CD14-positive monocyte (primary cell): ENCODE measurements at regions not wholly inside any gene's neighbourhood (a gene's known extent, or its start where the extent isn't known, plus 50 kb on each side); places are given as distances from the start of the nearest gene placed in this dataset.

Experiments used
- DNase-seq, 3 donors: peaks; one replicate each; pipeline ENCODE4 v3.0.0-alpha.2; 2011 to 2022
- H2AFZ ChIP-seq: 2 replicates; pipeline ENCODE4 v1.6.0; 2012; ENCODE audit warnings: mild to moderate bottlenecking, low read depth, low read length, inconsistent platforms; ENCODE audit not compliant: insufficient read depth, poor library complexity, severe bottlenecking
- H3K27ac ChIP-seq, 2 donors: 1 replicate in 1 of 2; 2 replicates in 1 of 2; pipeline ENCODE4 v1.5.1; 2012 to 2013; ENCODE audit warnings: low read length in 2 of 2, control low read depth in 1 of 2, inconsistent platforms in 1 of 2, low read depth in 1 of 2, mild to moderate bottlenecking in 1 of 2
- H3K27me3 ChIP-seq, 2 donors: one replicate each; pipeline versions ENCODE4 v1.6.0 to v1.6.1; 2011 to 2013; ENCODE audit warnings: low read length in 2 of 2; ENCODE audit not compliant: control insufficient read depth in 2 of 2, insufficient read depth in 2 of 2
- H3K36me3 ChIP-seq, 2 donors: replicated peaks in 1 of 2; 1 replicate in 1 of 2; 2 replicates in 1 of 2; pipeline versions ENCODE4 v1.5.1 to v1.6.1; 2012 to 2013; ENCODE audit warnings: low read length in 2 of 2, control low read depth in 1 of 2, inconsistent platforms in 1 of 2, mild to moderate bottlenecking in 1 of 2; ENCODE audit not compliant: insufficient read depth in 2 of 2, control insufficient read depth in 1 of 2
- H3K4me1 ChIP-seq, 2 donors: 1 replicate in 1 of 2; 2 replicates in 1 of 2; pipeline versions ENCODE4 v1.5.1 to v1.6.1; 2012 to 2013; ENCODE audit warnings: low read length in 2 of 2, control low read depth in 1 of 2, inconsistent platforms in 1 of 2, mild to moderate bottlenecking in 1 of 2, moderate library complexity in 1 of 2; ENCODE audit not compliant: insufficient read depth in 2 of 2, control insufficient read depth in 1 of 2
- H3K4me2 ChIP-seq: replicated peaks from 2 replicates; pipeline ENCODE3; 2012; ENCODE audit warnings: low read length, moderate library complexity, mild to moderate bottlenecking; ENCODE audit not compliant: poor library complexity, severe bottlenecking; ENCODE audit errors: extremely low read depth
- H3K4me3 ChIP-seq, 3 experiments: fragments of 200-600 bp in 1 of 3; sonication (generic) in 1 of 3; replicated peaks in 1 of 3; 1 replicate in 2 of 3; 2 replicates in 1 of 3; pipeline ENCODE4 v1.5.1; 2011 to 2013; ENCODE audit warnings: low read length in 3 of 3, mild to moderate bottlenecking in 3 of 3, control low read depth in 2 of 3, low read depth in 2 of 3, inconsistent platforms in 1 of 3, moderate library complexity in 1 of 3
- H3K79me2 ChIP-seq: 2 replicates; pipeline ENCODE4 v1.6.0; 2012; ENCODE audit warnings: mild to moderate bottlenecking, control low read depth, inconsistent platforms, low read length, moderate library complexity; ENCODE audit not compliant: insufficient read depth
- H3K9ac ChIP-seq: 2 replicates; pipeline ENCODE4 v1.6.0; 2017; ENCODE audit warnings: low read length, mild to moderate bottlenecking; ENCODE audit not compliant: insufficient read depth, poor library complexity, severe bottlenecking
- H3K9me3 ChIP-seq, 2 donors: replicated peaks in 1 of 2; 1 replicate in 1 of 2; 2 replicates in 1 of 2; pipeline versions ENCODE4 v1.5.1 to v1.6.1; 2012 to 2013; ENCODE audit warnings: low read length in 2 of 2, control low read depth in 1 of 2; ENCODE audit not compliant: control insufficient read depth in 1 of 2, insufficient read depth in 1 of 2
- H4K20me1 ChIP-seq: 2 replicates; pipeline ENCODE4 v1.6.0; 2012; ENCODE audit warnings: mild to moderate bottlenecking, low read length, control low read depth, moderate library complexity; ENCODE audit not compliant: insufficient read depth
- H3K27ac Mint-ChIP-seq, 7 donors: one replicate each; pipeline ENCODE4 v1.8.0; 2020; ENCODE audit warnings: mild to moderate bottlenecking in 7 of 7, mixed read lengths in 7 of 7, moderate library complexity in 6 of 7, inconsistent platforms in 2 of 7
- H3K27me3 Mint-ChIP-seq, 3 donors: one replicate each; pipeline ENCODE4 v1.8.0; 2021 to 2022; ENCODE audit warnings: low read depth in 3 of 3, mild to moderate bottlenecking in 3 of 3, mixed read lengths in 3 of 3, moderate library complexity in 3 of 3, inconsistent platforms in 1 of 3
- H3K36me3 Mint-ChIP-seq, 2 donors: one replicate each; pipeline ENCODE4 v1.8.0; 2020; ENCODE audit warnings: mixed read lengths in 2 of 2, inconsistent platforms in 1 of 2, mild to moderate bottlenecking in 1 of 2
- H3K4me1 Mint-ChIP-seq: one replicate; pipeline ENCODE4 v1.8.0; 2020; ENCODE audit warnings: mild to moderate bottlenecking, mixed read lengths
- H3K4me3 Mint-ChIP-seq, 2 donors: one replicate each; pipeline ENCODE4 v1.8.0; 2020; ENCODE audit warnings: mild to moderate bottlenecking in 2 of 2, mixed read lengths in 2 of 2, moderate library complexity in 1 of 2
- H3K9me3 Mint-ChIP-seq, 7 donors: one replicate each; pipeline ENCODE4 v1.8.0; 2020 to 2022; ENCODE audit warnings: mixed read lengths in 7 of 7, mild to moderate bottlenecking in 6 of 7, moderate library complexity in 6 of 7, inconsistent platforms in 2 of 7
- CTCF ChIP-seq: fragments of 200-600 bp; IDR thresholded peaks from one replicate; pipeline ENCODE4 v1.8.0; 2022; ENCODE audit warnings: antibody characterized with exemption, mild to moderate bottlenecking
- WGBS: methylation state at CpG from one replicate; pipeline ENCODE4 v1.1.5; 2013; ENCODE audit warnings: missing lambda C conversion rate; ENCODE audit not compliant: insufficient coverage; 5-methylcytosine and 5-hydroxymethylcytosine counted together
- intact Hi-C, 2 donors: fragments of 100-400 bp; cut with micrococcal nuclease; formaldehyde crosslinking; loops; one replicate each; pipeline versions ENCODE4 v1.15.0 to v1.15.1; 2023

GRCh38 chr10:21278491-21279216 is 246.8 kb downstream of the SKIDA1 start:
- Histone ChIP-seq H2AFZ (no peak overlapping the region), H3K4me1 (no peaks in the 10 kb centered on the region), H3K79me2 (no peaks in the 10 kb centered on the region), H3K27ac (no peak overlapping the region), H3K9ac (no peak overlapping the region), H3K36me3 (no peaks in the 10 kb centered on the region), H3K4me2 (no peak overlapping the region), H4K20me1 (no peaks in the 10 kb centered on the region), H3K9me3 (no peaks in the 10 kb centered on the region), H3K4me3 (no peak overlapping the region), H3K27me3 (no peaks in the 10 kb centered on the region)
- DNase-seq = peak; percentile 39 to 69 (median 56)
- H3K27ac Mint-ChIP-seq = no peak overlapping the region
- no peaks in the 10 kb centered on the region for H3K4me1 Mint-ChIP-seq
- no peak overlapping the region for H3K4me3 Mint-ChIP-seq
- peaks cover 0 to 3% (median 3%) of the 10 kb centered on the region in 3 donors for H3K27me3 Mint-ChIP-seq
- no peaks in the 10 kb centered on the region for H3K36me3 Mint-ChIP-seq
- TF ChIP-seq CTCF = peak; percentile 77
- 20% methylated on average over 3 of the region's 8 CpGs for WGBS
- intact Hi-C loops = no loop called here
- peaks cover 0 to 3% (median 0%) of the 10 kb centered on the region in 7 donors for H3K9me3 Mint-ChIP-seq

DNA sequence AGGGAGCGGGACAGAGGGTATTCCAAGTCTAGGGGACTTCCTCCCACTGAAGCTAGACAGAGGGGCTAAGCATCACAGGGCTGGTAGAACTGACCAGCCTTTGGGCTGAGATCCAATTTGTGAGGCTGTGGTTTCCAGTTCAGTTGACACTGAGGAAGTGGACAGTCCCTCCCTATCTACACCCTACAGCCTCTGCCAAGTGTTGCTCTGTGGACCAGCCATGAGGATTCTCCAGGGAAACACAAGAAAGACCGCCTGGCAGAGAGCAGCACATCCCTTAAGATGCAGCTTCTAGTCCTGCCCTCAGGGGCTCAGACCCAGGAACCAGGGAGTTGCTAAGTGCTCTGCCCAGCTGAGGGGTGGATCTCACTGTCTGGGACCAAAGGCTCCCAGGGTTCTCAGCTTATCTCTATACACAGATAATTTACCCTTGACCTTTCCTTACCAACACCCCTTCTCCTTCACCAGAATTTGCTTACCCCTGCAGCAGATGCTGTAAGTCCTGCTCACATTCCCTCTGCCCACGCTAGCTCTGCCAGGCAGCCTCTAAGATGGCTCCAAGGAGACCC is 252.0 kb downstream of the SKIDA1 start:
- Histone ChIP-seq H3K36me3 (no peaks in the 10 kb centered on the region), H3K79me2 (no peaks in the 10 kb centered on the region), H3K4me3 (no peak overlapping the region), H3K27ac (no peak overlapping the region), H3K27me3 (no peaks in the 10 kb centered on the region), H3K4me2 (no peak overlapping the region), H3K4me1 (no peaks in the 10 kb centered on the region), H4K20me1 (no peaks in the 10 kb centered on the region), H3K9me3 (no peaks in the 10 kb centered on the region), H2AFZ (no peak overlapping the region), H3K9ac (no peak overlapping the region)
- Mint-ChIP-seq H3K36me3 (no peaks in the 10 kb centered on the region), H3K9me3 (peaks cover 0 to 3% (median 1%) of the 10 kb centered on the region in 7 donors), H3K27me3 (peaks cover 2 to 3% (median 3%) of the 10 kb centered on the region in 3 donors), H3K4me1 (peaks cover 4% of the 10 kb centered on the region), H3K4me3 (no peak overlapping the region), H3K27ac (no peak overlapping the region)
- DNase-seq = no peak
- WGBS = 73% methylated on average over 2 of the region's 3 CpGs
- no peak for TF ChIP-seq CTCF
- intact Hi-C loops = no loop called here
